ENCODE measurements at regions not wholly inside any gene's neighbourhood (a gene's known extent, or its start where the extent isn't known, plus 50 kb on each side); places are given as distances from the start of the nearest gene placed in this dataset.

DNA sequence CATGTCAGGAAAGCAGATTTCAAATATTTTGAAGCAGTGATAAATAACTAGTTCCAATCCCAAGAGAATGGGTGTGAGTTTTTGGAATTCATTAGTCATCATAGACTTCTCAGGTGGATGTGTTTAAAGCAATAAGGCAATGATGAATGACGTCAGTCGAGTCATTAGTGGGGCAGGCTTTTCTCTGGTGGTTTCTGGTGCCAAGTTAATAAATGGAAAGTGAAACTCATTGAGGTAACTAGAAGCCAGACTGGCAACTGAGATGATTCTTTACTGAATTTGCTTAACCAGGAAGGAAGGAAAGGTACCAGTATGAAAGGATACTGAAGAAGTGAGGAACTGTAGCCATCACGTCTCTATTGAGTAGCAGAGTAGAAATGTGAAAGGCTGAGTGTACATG lies 311.0 kb downstream of the GPAM start:
- TF ChIP-seq MXI1 (IDR thresholded peaks at IDR 0.05; ENCODE audit: borderline replicate concordance, low read depth, low read length) (no peak), CHD1 (IDR thresholded peaks at IDR 0.05; ENCODE audit: low read depth, low read length) (no peak), RFX5 (IDR thresholded peaks at IDR 0.05; ENCODE audit: low read depth, low read length) (no peak), NFE2L2 (IDR thresholded peaks at IDR 0.05; ENCODE audit: low read depth, low read length) (no peak), BHLHE40 (IDR thresholded peaks at IDR 0.05; ENCODE audit: low read depth, low read length) (no peak)
- TF ChIP-seq, protein P1, sequence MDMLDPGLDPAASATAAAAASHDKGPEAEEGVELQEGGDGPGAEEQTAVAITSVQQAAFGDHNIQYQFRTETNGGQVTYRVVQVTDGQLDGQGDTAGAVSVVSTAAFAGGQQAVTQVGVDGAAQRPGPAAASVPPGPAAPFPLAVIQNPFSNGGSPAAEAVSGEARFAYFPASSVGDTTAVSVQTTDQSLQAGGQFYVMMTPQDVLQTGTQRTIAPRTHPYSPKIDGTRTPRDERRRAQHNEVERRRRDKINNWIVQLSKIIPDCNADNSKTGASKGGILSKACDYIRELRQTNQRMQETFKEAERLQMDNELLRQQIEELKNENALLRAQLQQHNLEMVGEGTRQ (IDR thresholded peaks at IDR 0.05; ENCODE audit: low read depth, low read length): no peak
- no peak overlapping the region for H2AK5ac ChIP-seq (ENCODE audit: low read depth, low read length)
- H3K4me2 ChIP-seq (ENCODE audit: low read depth, low read length): no peak overlapping the region
- H3K9me1 ChIP-seq (ENCODE audit: insufficient read depth, low read length): no peaks in the 10 kb centered on the region
- in situ Hi-C loops (cut with MboI; ENCODE audit: low sequenced_read_pairs): no loop called here
- DNase-seq (no peak), ATAC-seq (ENCODE audit: low read depth) (no peak)
- BruUV-seq (replicated peaks): no TSS peak
- no peak overlapping the region for H4K8ac ChIP-seq (ENCODE audit: low read depth in 2 of 2, low read length in 2 of 2)
- no peak overlapping the region for H2BK15ac ChIP-seq (ENCODE audit: low read depth, low read length)
- H3K56ac ChIP-seq (ENCODE audit: extremely low read depth, insufficient read depth, low read length): no peak overlapping the region
- no peak overlapping the region for H2BK20ac ChIP-seq (ENCODE audit: low read depth, low read length)
- no peak overlapping the region for H3K18ac ChIP-seq (ENCODE audit: low read depth, low read length)
- no peak overlapping the region for H2BK5ac ChIP-seq (ENCODE audit: low read depth, low read length, poor library complexity, severe bottlenecking)
- POLR2A ChIA-PET (ENCODE audit: unreplicated experiment): no interaction called here
- no peak overlapping the region for H3K4me3 ChIP-seq (ENCODE audit: insufficient read depth, low read depth, low read length)
- H3K27ac ChIP-seq (ENCODE audit: insufficient read depth, low read length): no peak overlapping the region
- no peak overlapping the region for H3K9ac ChIP-seq (ENCODE audit: low read depth, low read length)
- no peak overlapping the region for H4K91ac ChIP-seq (ENCODE audit: insufficient read depth, low read depth, low read length)
- dilution Hi-C loops (cut with HindIII; ENCODE audit: low sequenced_read_pairs, unreplicated experiment): no loop called here
- no peaks in the 10 kb centered on the region for H3K27me3 ChIP-seq (ENCODE audit: control insufficient read depth, insufficient read depth, low read length)
- WGBS, 2 experiments (ENCODE audit: extremely low coverage in 2 of 2, insufficient read length in 1 of 2): 31% methylated on average over 2 of the region's 3 CpGs; no CpG with 5 or more reads in 1 of the 2 experiments
- no peaks in the 10 kb centered on the region for H3K4me1 ChIP-seq (ENCODE audit: control insufficient read depth, insufficient read depth, low read length)
- intact Hi-C loops (cut with micrococcal nuclease): no loop called here
- H4K5ac ChIP-seq (ENCODE audit: low read depth, low read length): no peak overlapping the region
- no peaks in the 10 kb centered on the region for H3K36me3 ChIP-seq (ENCODE audit: control insufficient read depth, insufficient read depth, low read length)
- H3K14ac ChIP-seq (replicated peaks; ENCODE audit: low read depth, low read length): no peak overlapping the region
- no peak overlapping the region for H2AK9ac ChIP-seq (replicated peaks; ENCODE audit: low read depth, low read length, poor library complexity)
- H3K23ac ChIP-seq (ENCODE audit: low read depth, low read length): no peak overlapping the region
- no peak overlapping the region for H2AFZ ChIP-seq (replicated peaks; ENCODE audit: low read length, poor library complexity)
- H3K4ac ChIP-seq (ENCODE audit: low read depth, low read length): no peak overlapping the region
- CTCF ChIA-PET: no interaction called here
- no peaks in the 10 kb centered on the region for H4K20me1 ChIP-seq (ENCODE audit: insufficient read depth, low read length)
- H3K9me3 ChIP-seq (ENCODE audit: control insufficient read depth, insufficient read depth, low read length): peaks cover 8% of the 10 kb centered on the region; the same call in 1 of the 2 replicates
- no peak overlapping the region for H2BK120ac ChIP-seq (ENCODE audit: low read depth, low read length)
- H3K79me1 ChIP-seq (ENCODE audit: low read depth in 1 of 2, low read length in 2 of 2): no peaks in the 10 kb centered on the region
